ENCODE measurements at regions not wholly inside any gene's neighbourhood (a gene's known extent, or its start where the extent isn't known, plus 50 kb on each side); places are given as distances from the start of the nearest gene placed in this dataset.

DNA sequence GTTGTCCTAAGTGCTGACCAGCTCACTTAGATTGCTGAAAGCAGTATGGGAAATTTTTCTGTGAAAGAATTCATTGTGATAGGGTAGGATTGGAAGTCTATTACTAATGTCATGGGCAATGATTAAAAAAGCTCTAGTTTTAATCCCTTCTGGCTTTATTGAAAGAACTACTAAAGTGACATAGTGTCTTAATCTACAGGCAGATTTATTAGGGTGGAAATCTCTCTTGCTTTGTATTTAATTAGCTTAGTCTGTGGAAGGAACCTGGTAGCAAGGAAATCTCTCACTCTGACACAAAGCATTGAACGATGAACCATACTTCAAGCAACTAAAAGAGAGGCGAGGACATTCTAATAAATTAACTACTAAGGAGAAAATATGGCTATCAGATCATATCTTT lies 1029.2 kb upstream of the PCDH20 start:
- TF ChIP-seq EZH2phosphoT487 (IDR thresholded peaks at IDR 0.05; ENCODE audit: borderline replicate concordance, low read length) = no peak
- TF ChIP-seq, protein P1, sequence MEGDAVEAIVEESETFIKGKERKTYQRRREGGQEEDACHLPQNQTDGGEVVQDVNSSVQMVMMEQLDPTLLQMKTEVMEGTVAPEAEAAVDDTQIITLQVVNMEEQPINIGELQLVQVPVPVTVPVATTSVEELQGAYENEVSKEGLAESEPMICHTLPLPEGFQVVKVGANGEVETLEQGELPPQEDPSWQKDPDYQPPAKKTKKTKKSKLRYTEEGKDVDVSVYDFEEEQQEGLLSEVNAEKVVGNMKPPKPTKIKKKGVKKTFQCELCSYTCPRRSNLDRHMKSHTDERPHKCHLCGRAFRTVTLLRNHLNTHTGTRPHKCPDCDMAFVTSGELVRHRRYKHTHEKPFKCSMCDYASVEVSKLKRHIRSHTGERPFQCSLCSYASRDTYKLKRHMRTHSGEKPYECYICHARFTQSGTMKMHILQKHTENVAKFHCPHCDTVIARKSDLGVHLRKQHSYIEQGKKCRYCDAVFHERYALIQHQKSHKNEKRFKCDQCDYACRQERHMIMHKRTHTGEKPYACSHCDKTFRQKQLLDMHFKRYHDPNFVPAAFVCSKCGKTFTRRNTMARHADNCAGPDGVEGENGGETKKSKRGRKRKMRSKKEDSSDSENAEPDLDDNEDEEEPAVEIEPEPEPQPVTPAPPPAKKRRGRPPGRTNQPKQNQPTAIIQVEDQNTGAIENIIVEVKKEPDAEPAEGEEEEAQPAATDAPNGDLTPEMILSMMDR (IDR thresholded peaks at IDR 0.05; ENCODE audit: low read depth, low read length, poor library complexity, severe bottlenecking) = no peak
- H3K9me2 ChIP-seq (replicated peaks; ENCODE audit: control insufficient read depth, low read length) = no peaks in the 10 kb centered on the region
- no peaks in the 10 kb centered on the region for H3K79me2 ChIP-seq (ENCODE audit: control insufficient read depth, low read length)
- H3K4me2 ChIP-seq (ENCODE audit: low read length) = no peak overlapping the region
- H4K20me1 ChIP-seq (ENCODE audit: control insufficient read depth, insufficient read depth, low read depth, low read length) = no peaks in the 10 kb centered on the region
- no peaks in the 10 kb centered on the region for H3K4me1 ChIP-seq (ENCODE audit: control insufficient read depth, low read length)
- no peaks in the 10 kb centered on the region for H3K27me3 ChIP-seq (ENCODE audit: control insufficient read depth, low read length)
- H3K9me3 ChIP-seq (ENCODE audit: control insufficient read depth, insufficient read depth, low read length) = peaks cover 4% of the 10 kb centered on the region; the same call in 1 of the 2 replicates
- H3K4me3 ChIP-seq (ENCODE audit: low read length) = no peak overlapping the region
- H3F3A ChIP-seq (ENCODE audit: control insufficient read depth, insufficient read depth) = no peaks in the 10 kb centered on the region
- H3K27ac ChIP-seq (ENCODE audit: low read depth, low read length) = no peak overlapping the region
- H3K36me3 ChIP-seq (ENCODE audit: control insufficient read depth, low read length) = no peaks in the 10 kb centered on the region

DNA sequence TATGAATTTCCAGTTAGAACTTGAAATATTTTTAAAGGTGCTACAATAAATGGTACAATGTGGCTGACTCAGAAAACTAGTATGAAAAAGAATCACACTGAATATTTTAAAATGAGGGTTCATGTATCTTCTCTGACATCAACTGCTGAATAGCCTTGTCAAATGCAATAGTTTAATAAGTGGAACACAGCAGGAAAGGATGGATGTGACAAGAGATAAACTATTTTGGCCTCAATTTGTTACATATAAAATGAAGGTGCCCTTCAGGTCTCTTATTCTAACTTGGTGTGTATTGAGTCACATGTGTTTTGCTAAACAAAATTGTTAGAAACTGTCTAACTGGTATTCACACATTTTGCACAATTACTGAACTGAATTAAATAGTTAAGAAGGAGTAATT lies 1018.4 kb upstream of the PCDH20 start:
- Histone ChIP-seq H3K4me3 (ENCODE audit: low read length) (no peak overlapping the region), H3K9me2 (replicated peaks; ENCODE audit: control insufficient read depth, low read length) (no peaks in the 10 kb centered on the region), H3K79me2 (ENCODE audit: control insufficient read depth, low read length) (no peaks in the 10 kb centered on the region), H3K4me2 (ENCODE audit: low read length) (no peak overlapping the region), H3K27ac (ENCODE audit: low read depth, low read length) (no peak overlapping the region), H3K4me1 (ENCODE audit: control insufficient read depth, low read length) (no peaks in the 10 kb centered on the region), H3K36me3 (ENCODE audit: control insufficient read depth, low read length) (no peaks in the 10 kb centered on the region), H3F3A (ENCODE audit: control insufficient read depth, insufficient read depth) (no peaks in the 10 kb centered on the region), H3K9me3 (ENCODE audit: control insufficient read depth, insufficient read depth, low read length) (no peaks in the 10 kb centered on the region), H3K27me3 (ENCODE audit: control insufficient read depth, low read length) (no peaks in the 10 kb centered on the region), H4K20me1 (ENCODE audit: control insufficient read depth, insufficient read depth, low read depth, low read length) (no peaks in the 10 kb centered on the region)
- no peak for TF ChIP-seq EZH2phosphoT487 (IDR thresholded peaks at IDR 0.05; ENCODE audit: borderline replicate concordance, low read length)
- TF ChIP-seq, protein P1 (IDR thresholded peaks at IDR 0.05; ENCODE audit: low read depth, low read length, poor library complexity, severe bottlenecking) = no peak

DNA sequence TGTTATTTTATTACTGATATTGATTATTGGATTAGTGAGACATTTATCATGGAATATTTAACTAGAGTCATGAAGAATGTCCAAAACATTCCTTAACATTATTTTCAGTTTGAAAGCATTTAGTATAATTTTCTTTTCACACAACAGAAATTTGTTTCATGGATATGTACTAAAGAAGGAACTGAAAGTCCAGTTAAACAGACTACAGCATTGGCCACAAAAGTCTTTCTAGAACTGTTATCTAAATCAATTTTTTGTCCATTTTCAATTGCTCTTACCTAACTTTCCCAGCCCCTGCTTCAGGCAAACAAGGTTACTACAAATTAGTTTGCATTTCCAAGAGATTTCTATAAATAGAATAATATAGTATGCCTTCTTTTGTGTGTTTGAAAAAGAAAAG lies 1018.0 kb upstream of the PCDH20 start:
- Histone ChIP-seq H3K36me3 (ENCODE audit: control insufficient read depth, low read length) (no peaks in the 10 kb centered on the region), H3K27ac (ENCODE audit: low read depth, low read length) (no peak overlapping the region), H3K4me2 (ENCODE audit: low read length) (no peak overlapping the region), H3K79me2 (ENCODE audit: control insufficient read depth, low read length) (no peaks in the 10 kb centered on the region), H3K4me1 (ENCODE audit: control insufficient read depth, low read length) (no peaks in the 10 kb centered on the region), H3K4me3 (ENCODE audit: low read length) (no peak overlapping the region), H3K9me2 (replicated peaks; ENCODE audit: control insufficient read depth, low read length) (no peaks in the 10 kb centered on the region), H3F3A (ENCODE audit: control insufficient read depth, insufficient read depth) (no peaks in the 10 kb centered on the region), H3K27me3 (ENCODE audit: control insufficient read depth, low read length) (no peaks in the 10 kb centered on the region), H3K9me3 (ENCODE audit: control insufficient read depth, insufficient read depth, low read length) (no peaks in the 10 kb centered on the region), H4K20me1 (ENCODE audit: control insufficient read depth, insufficient read depth, low read depth, low read length) (no peaks in the 10 kb centered on the region)
- TF ChIP-seq, protein P1 (IDR thresholded peaks at IDR 0.05; ENCODE audit: low read depth, low read length, poor library complexity, severe bottlenecking) = no peak
- no peak for TF ChIP-seq EZH2phosphoT487 (IDR thresholded peaks at IDR 0.05; ENCODE audit: borderline replicate concordance, low read length)

DNA sequence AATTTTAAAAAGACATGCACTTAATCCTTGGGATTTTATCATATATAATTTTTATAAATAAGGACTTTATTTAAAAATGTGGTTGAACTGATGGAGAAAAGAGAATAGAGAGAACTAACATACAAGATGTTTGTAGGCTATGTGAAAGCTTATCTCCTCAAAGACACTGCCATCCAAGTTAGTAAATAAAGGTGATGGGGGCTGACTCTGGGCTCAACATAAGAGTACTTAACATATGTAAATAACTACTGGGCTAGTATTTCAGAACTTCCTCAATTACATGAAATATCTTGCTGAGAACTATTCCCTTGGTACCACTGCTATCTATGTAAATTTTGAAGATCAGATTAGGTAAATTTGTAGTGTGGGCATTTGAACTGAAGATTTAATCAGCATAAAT lies 1017.3 kb upstream of the PCDH20 start:
- Histone ChIP-seq H3K27me3 (ENCODE audit: control insufficient read depth, low read length) (no peaks in the 10 kb centered on the region), H3K36me3 (ENCODE audit: control insufficient read depth, low read length) (no peaks in the 10 kb centered on the region), H3K9me2 (replicated peaks; ENCODE audit: control insufficient read depth, low read length) (no peaks in the 10 kb centered on the region), H4K20me1 (ENCODE audit: control insufficient read depth, insufficient read depth, low read depth, low read length) (no peaks in the 10 kb centered on the region), H3K4me2 (ENCODE audit: low read length) (no peak overlapping the region), H3K4me3 (ENCODE audit: low read length) (no peak overlapping the region), H3K9me3 (ENCODE audit: control insufficient read depth, insufficient read depth, low read length) (no peaks in the 10 kb centered on the region), H3F3A (ENCODE audit: control insufficient read depth, insufficient read depth) (no peaks in the 10 kb centered on the region), H3K4me1 (ENCODE audit: control insufficient read depth, low read length) (no peaks in the 10 kb centered on the region), H3K79me2 (ENCODE audit: control insufficient read depth, low read length) (no peaks in the 10 kb centered on the region), H3K27ac (ENCODE audit: low read depth, low read length) (no peak overlapping the region)
- TF ChIP-seq, protein P1 (IDR thresholded peaks at IDR 0.05; ENCODE audit: low read depth, low read length, poor library complexity, severe bottlenecking) = no peak
- no peak for TF ChIP-seq EZH2phosphoT487 (IDR thresholded peaks at IDR 0.05; ENCODE audit: borderline replicate concordance, low read length)
